Loucy (cell line): ENCODE measurements at regions not wholly inside any gene's neighbourhood (a gene's known extent, or its start where the extent isn't known, plus 50 kb on each side); places are given as distances from the start of the nearest gene placed in this dataset.

ENCODE experiments used
- H2AFZ ChIP-seq: fragments of 200-600 bp; sonication (generic); 2 replicates; pipeline ENCODE4 v1.6.0; 2016; ENCODE audit warnings: antibody characterized with exemption, mild to moderate bottlenecking, low read length, moderate library complexity
- H3F3A ChIP-seq: fragments of 200-600 bp; 2 replicates; pipeline ENCODE4 v1.6.0; 2016; ENCODE audit warnings: antibody characterized with exemption, low read depth, mild to moderate bottlenecking
- H3K27me3 ChIP-seq: fragments of 200-600 bp; sonication (generic); 2 replicates; pipeline ENCODE4 v1.6.1; 2014; ENCODE audit warnings: low read length, mild to moderate bottlenecking; ENCODE audit not compliant: insufficient read depth, poor library complexity, severe bottlenecking
- H3K36me3 ChIP-seq: fragments of 200-600 bp; sonication (generic); 2 replicates; pipeline ENCODE4 v1.6.1; 2016; ENCODE audit warnings: low read length; ENCODE audit not compliant: insufficient read depth
- H3K4me1 ChIP-seq: fragments of 200-600 bp; sonication (generic); 2 replicates; pipeline ENCODE4 v1.5.1; 2014; ENCODE audit warnings: low read length, mild to moderate bottlenecking; ENCODE audit not compliant: insufficient read depth, poor library complexity, severe bottlenecking
- H3K4me2 ChIP-seq: fragments of 200-600 bp; sonication (generic); 2 replicates; pipeline ENCODE4 v1.6.0; 2014; ENCODE audit warnings: antibody characterized with exemption, low read length, low read depth, mild to moderate bottlenecking; ENCODE audit not compliant: poor library complexity, severe bottlenecking
- H3K4me3 ChIP-seq: fragments of 200-600 bp; sonication (generic); 2 replicates; pipeline ENCODE4 v1.5.1; 2014; ENCODE audit warnings: low read length, mild to moderate bottlenecking, mixed read lengths; ENCODE audit not compliant: poor library complexity, severe bottlenecking
- H3K79me2 ChIP-seq: fragments of 200-600 bp; sonication (generic); 2 replicates; pipeline ENCODE4 v1.6.1; 2014; ENCODE audit warnings: low read length; ENCODE audit not compliant: insufficient read depth
- H3K9ac ChIP-seq: fragments of 200-600 bp; sonication (generic); 2 replicates; pipeline ENCODE4 v1.6.0; 2014; ENCODE audit warnings: mild to moderate bottlenecking, low read depth, low read length, moderate library complexity; ENCODE audit not compliant: poor library complexity, severe bottlenecking
- H3K9me2 ChIP-seq: fragments of 200-600 bp; sonication (generic); replicated peaks from 2 replicates; pipeline ENCODE4 v1.6.1; 2016; ENCODE audit warnings: low read depth, low read length, mixed read lengths
- H3K9me3 ChIP-seq: fragments of 200-600 bp; sonication (generic); 2 replicates; pipeline ENCODE4 v1.6.1; 2014; ENCODE audit warnings: mild to moderate bottlenecking, antibody characterized with exemption, low read length, low read depth; ENCODE audit not compliant: insufficient read depth
- H4K20me1 ChIP-seq: fragments of 200-600 bp; sonication (generic); 2 replicates; pipeline ENCODE4 v1.6.0; 2014; ENCODE audit warnings: antibody characterized with exemption, low read length, mild to moderate bottlenecking; ENCODE audit not compliant: insufficient read depth, poor library complexity, severe bottlenecking
- EZH2phosphoT487 ChIP-seq: fragments of 200-600 bp; IDR thresholded peaks from 2 replicates; pipeline ENCODE4 v1.6.1; 2018; ENCODE audit warnings: antibody characterized with exemption, mild to moderate bottlenecking, moderate library complexity, borderline replicate concordance
- TF ChIP-seq, protein P1 (sequence below): fragments of 200-600 bp; sonication (generic); conservative IDR thresholded peaks from 2 replicates; pipeline ENCODE4 v1.5.1; 2014; ENCODE audit warnings: mild to moderate bottlenecking, antibody characterized with exemption, low read length

DNA sequence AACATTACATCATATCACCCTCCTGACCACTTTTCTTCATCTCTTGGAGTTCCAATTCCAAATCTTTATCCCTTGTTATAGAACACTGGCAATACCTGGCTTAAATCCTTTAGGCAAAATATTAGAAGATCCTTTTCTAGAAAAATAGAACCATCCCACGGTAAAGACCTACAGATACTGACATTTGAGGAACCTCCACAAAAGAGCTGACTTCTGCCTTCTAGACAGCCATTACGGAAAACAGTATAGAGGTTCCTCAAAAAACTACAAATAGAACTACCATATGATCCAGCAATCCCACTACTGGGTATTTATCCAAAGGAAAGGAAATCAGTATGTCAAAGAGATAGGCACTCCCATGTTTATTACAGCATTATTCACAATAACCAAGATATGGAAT is 241.7 kb upstream of the AMIGO2 start:
- Histone ChIP-seq H3K9me3 (no peaks in the 10 kb centered on the region), H3K4me1 (no peaks in the 10 kb centered on the region), H4K20me1 (no peaks in the 10 kb centered on the region), H3K4me3 (no peak overlapping the region), H3K9me2 (no peaks in the 10 kb centered on the region), H3K79me2 (no peaks in the 10 kb centered on the region), H3K9ac (no peak overlapping the region), H3F3A (no peaks in the 10 kb centered on the region), H3K27me3 (no peaks in the 10 kb centered on the region), H3K4me2 (no peak overlapping the region), H2AFZ (no peak overlapping the region), H3K36me3 (no peaks in the 10 kb centered on the region)
- TF ChIP-seq, protein P1, sequence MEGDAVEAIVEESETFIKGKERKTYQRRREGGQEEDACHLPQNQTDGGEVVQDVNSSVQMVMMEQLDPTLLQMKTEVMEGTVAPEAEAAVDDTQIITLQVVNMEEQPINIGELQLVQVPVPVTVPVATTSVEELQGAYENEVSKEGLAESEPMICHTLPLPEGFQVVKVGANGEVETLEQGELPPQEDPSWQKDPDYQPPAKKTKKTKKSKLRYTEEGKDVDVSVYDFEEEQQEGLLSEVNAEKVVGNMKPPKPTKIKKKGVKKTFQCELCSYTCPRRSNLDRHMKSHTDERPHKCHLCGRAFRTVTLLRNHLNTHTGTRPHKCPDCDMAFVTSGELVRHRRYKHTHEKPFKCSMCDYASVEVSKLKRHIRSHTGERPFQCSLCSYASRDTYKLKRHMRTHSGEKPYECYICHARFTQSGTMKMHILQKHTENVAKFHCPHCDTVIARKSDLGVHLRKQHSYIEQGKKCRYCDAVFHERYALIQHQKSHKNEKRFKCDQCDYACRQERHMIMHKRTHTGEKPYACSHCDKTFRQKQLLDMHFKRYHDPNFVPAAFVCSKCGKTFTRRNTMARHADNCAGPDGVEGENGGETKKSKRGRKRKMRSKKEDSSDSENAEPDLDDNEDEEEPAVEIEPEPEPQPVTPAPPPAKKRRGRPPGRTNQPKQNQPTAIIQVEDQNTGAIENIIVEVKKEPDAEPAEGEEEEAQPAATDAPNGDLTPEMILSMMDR = no peak
- TF ChIP-seq EZH2phosphoT487 = no peak

GRCh38 chr12:47319746-47320145 is 240.0 kb upstream of the AMIGO2 start:
- no peaks in the 10 kb centered on the region for H3K9me3 ChIP-seq
- H3F3A ChIP-seq = no peaks in the 10 kb centered on the region
- H3K4me2 ChIP-seq = no peak overlapping the region
- no peak overlapping the region for H3K9ac ChIP-seq
- H3K4me3 ChIP-seq = no peak overlapping the region
- H3K4me1 ChIP-seq = no peaks in the 10 kb centered on the region
- H3K9me2 ChIP-seq = no peaks in the 10 kb centered on the region
- H2AFZ ChIP-seq = no peak overlapping the region
- no peaks in the 10 kb centered on the region for H3K79me2 ChIP-seq
- no peaks in the 10 kb centered on the region for H3K27me3 ChIP-seq
- H3K36me3 ChIP-seq = no peaks in the 10 kb centered on the region
- TF ChIP-seq, protein P1 = no peak
- TF ChIP-seq EZH2phosphoT487 = no peak
- H4K20me1 ChIP-seq = no peaks in the 10 kb centered on the region

DNA sequence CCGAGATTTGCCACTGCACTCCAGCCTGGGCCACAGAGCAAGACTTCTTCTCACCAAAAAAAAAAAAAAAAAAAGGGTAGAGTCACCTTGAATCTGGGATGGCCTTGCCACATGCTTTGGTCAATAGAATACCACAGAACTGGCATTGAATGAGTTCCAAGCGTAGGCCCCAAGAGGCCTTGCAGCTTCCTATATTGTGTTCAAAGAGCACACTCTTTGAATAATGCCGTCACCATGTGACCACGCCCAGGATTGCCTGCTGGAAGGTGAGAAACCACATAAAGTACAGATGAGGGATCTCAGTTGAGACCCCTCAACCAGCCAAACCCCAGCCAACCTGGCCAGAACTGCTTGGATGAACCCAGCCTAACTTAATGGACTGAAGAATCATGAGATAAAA is 239.2 kb upstream of the AMIGO2 start:
- Histone ChIP-seq H3K36me3 (no peaks in the 10 kb centered on the region), H3K9me2 (no peaks in the 10 kb centered on the region), H3F3A (no peaks in the 10 kb centered on the region), H3K9ac (no peak overlapping the region), H3K9me3 (no peaks in the 10 kb centered on the region), H3K4me3 (no peak overlapping the region), H3K79me2 (no peaks in the 10 kb centered on the region), H3K4me2 (no peak overlapping the region), H3K27me3 (no peaks in the 10 kb centered on the region), H4K20me1 (no peaks in the 10 kb centered on the region), H3K4me1 (no peaks in the 10 kb centered on the region), H2AFZ (no peak overlapping the region)
- TF ChIP-seq, protein P1 = no peak
- no peak for TF ChIP-seq EZH2phosphoT487
